ENCODE measurements at regions not wholly inside any gene's neighbourhood (a gene's known extent, or its start where the extent isn't known, plus 50 kb on each side); places are given as distances from the start of the nearest gene placed in this dataset.

DNA sequence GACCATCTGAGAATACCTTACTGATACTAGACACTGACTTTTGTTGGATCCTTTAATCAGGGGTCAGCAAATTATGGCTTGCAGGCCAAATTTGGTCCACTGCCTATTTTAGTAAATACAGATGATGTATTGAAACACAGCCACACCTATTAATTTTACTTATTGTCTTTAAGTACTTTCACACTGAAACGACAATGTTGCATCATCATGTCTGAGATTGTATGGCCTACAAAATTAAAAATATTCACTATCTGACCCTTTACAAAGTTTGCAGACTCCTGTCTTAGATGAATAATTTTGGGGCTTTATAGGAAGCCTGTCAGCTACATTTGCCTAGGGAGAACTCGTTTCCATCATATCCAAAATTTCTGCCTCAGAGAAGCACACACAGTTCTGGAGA, 503.2 kb upstream of the TGFBR2 start:
- TF ChIP-seq, protein P1, sequence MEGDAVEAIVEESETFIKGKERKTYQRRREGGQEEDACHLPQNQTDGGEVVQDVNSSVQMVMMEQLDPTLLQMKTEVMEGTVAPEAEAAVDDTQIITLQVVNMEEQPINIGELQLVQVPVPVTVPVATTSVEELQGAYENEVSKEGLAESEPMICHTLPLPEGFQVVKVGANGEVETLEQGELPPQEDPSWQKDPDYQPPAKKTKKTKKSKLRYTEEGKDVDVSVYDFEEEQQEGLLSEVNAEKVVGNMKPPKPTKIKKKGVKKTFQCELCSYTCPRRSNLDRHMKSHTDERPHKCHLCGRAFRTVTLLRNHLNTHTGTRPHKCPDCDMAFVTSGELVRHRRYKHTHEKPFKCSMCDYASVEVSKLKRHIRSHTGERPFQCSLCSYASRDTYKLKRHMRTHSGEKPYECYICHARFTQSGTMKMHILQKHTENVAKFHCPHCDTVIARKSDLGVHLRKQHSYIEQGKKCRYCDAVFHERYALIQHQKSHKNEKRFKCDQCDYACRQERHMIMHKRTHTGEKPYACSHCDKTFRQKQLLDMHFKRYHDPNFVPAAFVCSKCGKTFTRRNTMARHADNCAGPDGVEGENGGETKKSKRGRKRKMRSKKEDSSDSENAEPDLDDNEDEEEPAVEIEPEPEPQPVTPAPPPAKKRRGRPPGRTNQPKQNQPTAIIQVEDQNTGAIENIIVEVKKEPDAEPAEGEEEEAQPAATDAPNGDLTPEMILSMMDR (IDR thresholded peaks at IDR 0.05) = no peak
- TF ChIP-seq EP300 (IDR thresholded peaks at IDR 0.05) (no peak), POLR2AphosphoS5 (IDR thresholded peaks at IDR 0.05) (no peak), POLR2A (IDR thresholded peaks at IDR 0.05) (no peak)
- no peaks in the 10 kb centered on the region for H3K27me3 ChIP-seq
- H3K4me3 ChIP-seq = no peak overlapping the region
- peaks cover 0 to 4% (median 0%) of the 10 kb centered on the region in 4 donors for H3K9me3 ChIP-seq
- intact Hi-C loops (cut with DNase I; ENCODE audit: low total_unique reads) = no loop called here
- peaks cover 0 to 7% (median 0%) of the 10 kb centered on the region in 4 donors for H3K4me1 ChIP-seq
- H3K36me3 ChIP-seq = no peaks in the 10 kb centered on the region
- DNase-seq = no peak
- WGBS, 5 donors = 62 to 86% (median 77%) methylated on average over 2 of the region's 2 CpGs
- H3K27ac ChIP-seq = no peak overlapping the region

DNA sequence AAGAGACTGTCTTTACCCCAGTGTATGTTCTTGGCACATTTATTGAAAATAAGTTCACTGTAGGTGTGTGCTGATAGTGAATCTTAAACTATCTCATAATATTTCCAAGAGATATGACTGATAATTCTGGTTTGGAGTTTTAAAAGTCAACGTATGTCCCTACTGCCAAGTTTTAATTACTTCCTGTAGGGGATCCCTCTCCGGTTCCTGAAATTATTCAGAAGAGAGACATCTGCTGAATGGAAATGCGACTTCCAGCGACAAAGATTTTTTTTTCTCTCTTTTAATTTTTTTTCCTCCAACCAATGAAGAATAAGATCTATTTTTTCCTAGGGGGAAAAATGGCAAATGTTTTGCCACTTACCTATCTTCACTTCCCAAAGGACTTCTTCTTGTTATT, 498.9 kb upstream of the TGFBR2 start:
- WGBS, 5 donors = 51 to 71% (median 57%) methylated on average over 4 of the region's 4 CpGs
- H3K36me3 ChIP-seq = no peaks in the 10 kb centered on the region
- no peak overlapping the region for H3K4me3 ChIP-seq
- no peaks in the 10 kb centered on the region for H3K27me3 ChIP-seq
- peak in 1 of 2 donors; percentile 11 for DNase-seq
- peaks cover 0 to 1% (median under 1%) of the 10 kb centered on the region in 4 donors for H3K4me1 ChIP-seq
- intact Hi-C loops (cut with DNase I; ENCODE audit: low total_unique reads) = no loop called here
- H3K27ac ChIP-seq = no peak overlapping the region
- peaks cover 0 to 4% (median 0%) of the 10 kb centered on the region in 4 donors for H3K9me3 ChIP-seq
- TF ChIP-seq, protein P1 (IDR thresholded peaks at IDR 0.05) = no peak
- TF ChIP-seq POLR2A (IDR thresholded peaks at IDR 0.05) (no peak), EP300 (IDR thresholded peaks at IDR 0.05) (no peak)

DNA sequence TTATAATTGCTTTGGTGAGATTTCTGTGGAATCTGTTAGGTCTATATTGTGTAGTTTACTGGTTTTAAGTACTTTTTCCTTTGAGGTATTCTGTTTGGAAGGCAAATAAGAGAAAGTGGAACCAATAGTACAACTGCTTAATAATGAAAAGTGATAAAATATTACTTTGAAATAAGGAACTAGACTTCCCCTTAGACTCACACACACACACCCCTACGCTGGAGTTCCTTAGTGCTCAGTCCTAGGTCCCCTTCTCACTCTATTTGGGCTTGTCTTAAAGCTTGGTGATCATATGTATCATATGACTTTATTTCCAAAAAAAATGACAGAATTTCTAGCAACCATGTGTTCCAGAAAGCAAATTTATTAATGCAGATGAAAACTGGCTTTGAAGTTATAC, 494.0 kb upstream of the TGFBR2 start:
- Histone ChIP-seq H3K9me3 (no peaks in the 10 kb centered on the region), H3K4me1 (peaks cover 0 to 24% (median 4%) of the 10 kb centered on the region in 4 donors), H3K36me3 (no peaks in the 10 kb centered on the region), H3K27me3 (no peaks in the 10 kb centered on the region), H3K4me3 (no peak overlapping the region), H3K27ac (no peak overlapping the region)
- no peak for TF ChIP-seq EP300 (IDR thresholded peaks at IDR 0.05)
- no peak for TF ChIP-seq POLR2AphosphoS5 (IDR thresholded peaks at IDR 0.05)
- TF ChIP-seq, protein P1 (IDR thresholded peaks at IDR 0.05) = no peak
- no peak for TF ChIP-seq POLR2A (IDR thresholded peaks at IDR 0.05)
- 31 to 49% (median 39%) methylated on average over 1 of the region's 1 CpG for WGBS, 5 donors
- intact Hi-C loops (cut with DNase I; ENCODE audit: low total_unique reads) = no loop called here
- DNase-seq = no peak

DNA sequence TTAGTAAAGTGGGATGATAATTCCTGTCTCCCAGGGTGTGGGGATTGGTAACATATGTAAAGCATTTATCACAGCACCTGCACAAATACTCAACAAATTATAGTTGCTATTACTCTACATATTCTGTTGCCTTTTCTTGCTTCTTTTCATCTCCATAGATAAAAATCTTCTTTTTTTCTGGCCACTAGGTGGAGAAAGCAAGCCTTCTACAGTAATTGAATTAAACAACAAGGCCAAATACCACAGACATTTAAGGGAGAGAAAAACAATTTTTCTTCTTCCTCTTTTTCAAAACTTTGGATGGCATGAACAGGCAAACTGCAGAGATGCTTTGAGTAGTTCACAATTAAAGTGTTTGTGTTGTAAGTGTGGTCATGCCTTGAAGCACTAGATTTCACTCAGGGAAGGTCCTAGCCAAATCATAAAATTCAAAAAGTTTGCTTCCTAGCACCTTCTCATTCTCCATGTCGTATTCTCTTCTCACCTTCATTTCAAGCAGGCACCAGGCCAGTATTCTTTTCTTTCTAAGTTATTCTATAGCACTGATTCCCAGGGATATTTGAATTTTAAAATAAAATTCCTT, 493.4 kb upstream of the TGFBR2 start:
- 0 to 33% (median 21%) methylated on average over 1 of the region's 1 CpG for WGBS, 5 donors
- Histone ChIP-seq H3K4me3 (no peak overlapping the region), H3K9me3 (no peaks in the 10 kb centered on the region), H3K4me1 (peaks cover 0 to 24% (median 4%) of the 10 kb centered on the region in 4 donors), H3K36me3 (no peaks in the 10 kb centered on the region), H3K27me3 (no peaks in the 10 kb centered on the region), H3K27ac (no peak overlapping the region)
- TF ChIP-seq EP300 (IDR thresholded peaks at IDR 0.05) (no peak), POLR2A (IDR thresholded peaks at IDR 0.05) (no peak), POLR2AphosphoS5 (IDR thresholded peaks at IDR 0.05) (no peak)
- TF ChIP-seq, protein P1 (IDR thresholded peaks at IDR 0.05) = peak in 4 of 7 experiments; percentile 16 to 61 (median 49)
- intact Hi-C loops (cut with DNase I; ENCODE audit: low total_unique reads) = no loop called here
- DNase-seq = peak in 1 of 2 donors; percentile 71
